ENCODE measurements at regions not wholly inside any gene's neighbourhood (a gene's known extent, or its start where the extent isn't known, plus 50 kb on each side); places are given as distances from the start of the nearest gene placed in this dataset.

DNA sequence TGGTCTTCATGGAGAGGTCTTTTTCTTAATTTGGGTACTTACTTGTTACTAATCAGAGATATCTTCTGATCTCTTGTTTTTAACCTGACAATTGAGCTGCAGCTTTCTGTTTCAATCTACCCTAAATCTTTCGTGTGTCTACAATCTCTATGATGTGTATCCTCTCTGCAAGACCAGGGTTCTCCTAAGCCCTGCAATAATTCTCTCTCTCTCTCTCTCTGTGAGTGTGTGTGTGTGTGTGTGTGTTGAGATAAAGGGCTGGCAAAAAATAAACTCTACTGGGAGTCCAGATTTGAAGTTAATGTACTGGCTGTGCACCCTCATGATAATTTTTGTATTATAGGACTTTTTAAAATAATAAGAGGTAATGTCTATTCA, 57.8 kb upstream of the FBXL7 start:
- TF ChIP-seq, protein P1, sequence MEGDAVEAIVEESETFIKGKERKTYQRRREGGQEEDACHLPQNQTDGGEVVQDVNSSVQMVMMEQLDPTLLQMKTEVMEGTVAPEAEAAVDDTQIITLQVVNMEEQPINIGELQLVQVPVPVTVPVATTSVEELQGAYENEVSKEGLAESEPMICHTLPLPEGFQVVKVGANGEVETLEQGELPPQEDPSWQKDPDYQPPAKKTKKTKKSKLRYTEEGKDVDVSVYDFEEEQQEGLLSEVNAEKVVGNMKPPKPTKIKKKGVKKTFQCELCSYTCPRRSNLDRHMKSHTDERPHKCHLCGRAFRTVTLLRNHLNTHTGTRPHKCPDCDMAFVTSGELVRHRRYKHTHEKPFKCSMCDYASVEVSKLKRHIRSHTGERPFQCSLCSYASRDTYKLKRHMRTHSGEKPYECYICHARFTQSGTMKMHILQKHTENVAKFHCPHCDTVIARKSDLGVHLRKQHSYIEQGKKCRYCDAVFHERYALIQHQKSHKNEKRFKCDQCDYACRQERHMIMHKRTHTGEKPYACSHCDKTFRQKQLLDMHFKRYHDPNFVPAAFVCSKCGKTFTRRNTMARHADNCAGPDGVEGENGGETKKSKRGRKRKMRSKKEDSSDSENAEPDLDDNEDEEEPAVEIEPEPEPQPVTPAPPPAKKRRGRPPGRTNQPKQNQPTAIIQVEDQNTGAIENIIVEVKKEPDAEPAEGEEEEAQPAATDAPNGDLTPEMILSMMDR (IDR thresholded peaks at IDR 0.05; ENCODE audit: low read length) = no peak
- TF ChIP-seq EZH2 (optimal IDR thresholded peaks at IDR 0.05; ENCODE audit: low read depth, low read length) (no peak), EZH2phosphoT487 (IDR thresholded peaks at IDR 0.05; ENCODE audit: low read length) (no peak)

All from MM.1S (cell line).